Loucy (cell line): ENCODE measurements at regions not wholly inside any gene's neighbourhood (a gene's known extent, or its start where the extent isn't known, plus 50 kb on each side); places are given as distances from the start of the nearest gene placed in this dataset.

Experiments used
- CTCF ChIP-seq: fragments of 200-600 bp; sonication (generic); conservative IDR thresholded peaks from 2 replicates; pipeline ENCODE4 v1.5.1; 2014; ENCODE audit warnings: mild to moderate bottlenecking, antibody characterized with exemption, low read length
- EZH2phosphoT487 ChIP-seq: fragments of 200-600 bp; IDR thresholded peaks from 2 replicates; pipeline ENCODE4 v1.6.1; 2018; ENCODE audit warnings: antibody characterized with exemption, mild to moderate bottlenecking, moderate library complexity, borderline replicate concordance

DNA sequence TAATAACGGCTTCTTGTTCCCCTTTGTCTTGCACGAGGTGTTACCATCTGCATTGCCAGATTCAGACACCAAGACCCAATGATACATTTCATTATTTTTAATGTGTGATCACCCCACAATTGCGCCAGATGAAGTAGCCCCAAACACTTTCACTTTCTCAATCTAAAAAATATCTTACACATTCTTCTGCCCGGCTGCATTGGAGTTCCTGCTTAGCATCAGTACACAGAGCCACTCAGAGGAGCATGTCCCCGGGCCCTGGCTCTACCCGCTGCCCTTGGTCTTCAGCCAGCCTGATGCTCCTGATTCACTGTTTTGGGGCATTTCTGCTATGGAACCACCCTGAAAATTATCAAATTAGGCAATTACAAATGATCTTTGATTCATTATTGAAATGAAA, 66.0 kb upstream of the TENM3 start:
- TF ChIP-seq CTCF (no peak), EZH2phosphoT487 (no peak)
